Psoas muscle (tissue), 7 donors: ENCODE measurements at regions not wholly inside any gene's neighbourhood (a gene's known extent, or its start where the extent isn't known, plus 50 kb on each side); places are given as distances from the start of the nearest gene placed in this dataset.

Source experiments
- ATAC-seq, 4 donors: fragments of 200-7000 bp; cut with Tn5 transposase; one replicate each; pipeline ENCODE4 v1.9.1; 2020; ENCODE audit warnings: moderate library complexity in 3 of 4, mild to moderate bottlenecking in 2 of 4
- DNase-seq, 2 donors: peaks; one replicate each; pipeline ENCODE4 v3.0.0-alpha.2; 2020
- H3K27ac ChIP-seq: fragments of 200-600 bp; one replicate; pipeline ENCODE4 v1.8.0; 2022
- H3K27me3 ChIP-seq, 3 donors: fragments of 200-600 bp in 1 of 3; one replicate each; pipeline versions ENCODE4 v1.6.1 to v1.8.0; 2013 to 2022; ENCODE audit warnings: low read length in 2 of 3, mild to moderate bottlenecking in 2 of 3, moderate library complexity in 1 of 3; ENCODE audit not compliant: insufficient read depth in 3 of 3
- H3K36me3 ChIP-seq, 2 donors: fragments of 200-600 bp in 1 of 2; one replicate each; pipeline versions ENCODE4 v1.6.1 to v1.8.0; 2013 to 2022; ENCODE audit warnings: low read depth in 1 of 2, mild to moderate bottlenecking in 1 of 2, moderate library complexity in 1 of 2; ENCODE audit not compliant: insufficient read depth in 1 of 2
- H3K4me1 ChIP-seq: fragments of 200-600 bp; one replicate; pipeline ENCODE4 v1.8.0; 2022
- H3K4me3 ChIP-seq: fragments of 200-600 bp; one replicate; pipeline ENCODE4 v1.8.0; 2022; ENCODE audit warnings: mild to moderate bottlenecking
- H3K9me3 ChIP-seq: fragments of 200-600 bp; one replicate; pipeline ENCODE4 v1.8.0; 2022
- CTCF ChIP-seq: fragments of 200-600 bp; IDR thresholded peaks from one replicate; pipeline ENCODE4 v1.8.0; 2022; ENCODE audit warnings: antibody characterized with exemption
- WGBS, 3 donors: extraction: QIAGEN DNeasy Blood & Tissue Kit; methylation state at CpG; one replicate each; pipeline versions ENCODE4 v1.1.6 to v1.1.7; 2013; 5-methylcytosine and 5-hydroxymethylcytosine counted together
- intact Hi-C, 2 donors: fragments of 100-400 bp; cut with DNase I; formaldehyde crosslinking; loops; one replicate each; pipeline versions ENCODE4 v1.11.0 to v1.14.2; 2022
- donor health status: healthy with polysubstance abuse.
- donor health status: DM: no; HTN: no; CAD: no; lungs with moderate emphysema.
- donor health status: Bipolar disorder and iron deficiency.
- donor health status: healthy.
- donor health status: DM: yes; HTN: yes; CAD: no.
- donor health status: DM: no; HTN: no; CAD: no.
- donor health status: DM: yes; HTN: yes; CAD: no.

- TF ChIP-seq CTCF, result no peak
- DNase-seq (peak in 1 of 2 donors; percentile 16), ATAC-seq (no peak)
- Histone ChIP-seq H3K4me1 (no peaks in the 10 kb centered on the region), H3K36me3 (no peaks in the 10 kb centered on the region), H3K27ac (no peak overlapping the region), H3K27me3 (peaks cover 0 to 8% (median 2%) of the 10 kb centered on the region in 3 donors), H3K9me3 (no peaks in the 10 kb centered on the region), H3K4me3 (no peak overlapping the region)
- WGBS, 3 donors, result 56 to 69% (median 67%) methylated on average over 11 of the region's 11 CpGs
- intact Hi-C loops, result no loop called here
Measured at GRCh38 chr22:23509571-23510302, 70.4 kb downstream of the IGLL1 start.

GRCh38 chr22:23504516-23504915, 75.6 kb downstream of the IGLL1 start:
- Histone ChIP-seq H3K27ac (no peak overlapping the region), H3K36me3 (no peaks in the 10 kb centered on the region), H3K4me1 (no peaks in the 10 kb centered on the region), H3K4me3 (no peak overlapping the region), H3K9me3 (no peaks in the 10 kb centered on the region), H3K27me3 (peaks cover 0 to 31% (median 4%) of the 10 kb centered on the region in 3 donors)
- no peak for ATAC-seq
- no peak for TF ChIP-seq CTCF
- DNase-seq, result peak in 1 of 2 donors; percentile 35
- WGBS, 3 donors, result 43 to 44% (median 44%) methylated on average over 8 to 10 of the region's 10 CpGs
- intact Hi-C loops, result no loop called here

GRCh38 chr22:23503736-23504440, 76.2 kb downstream of the IGLL1 start:
- H3K36me3 ChIP-seq, result no peaks in the 10 kb centered on the region
- DNase-seq, result peak in 1 of 2 donors; percentile 12
- no peaks in the 10 kb centered on the region for H3K4me1 ChIP-seq
- WGBS, 3 donors, result 79 to 82% (median 81%) methylated on average over 14 to 15 of the region's 15 CpGs
- intact Hi-C loops, result no loop called here
- H3K27me3 ChIP-seq, result peaks cover 0 to 37% (median 4%) of the 10 kb centered on the region in 3 donors
- H3K9me3 ChIP-seq, result no peaks in the 10 kb centered on the region
- no peak for ATAC-seq
- no peak for TF ChIP-seq CTCF
- H3K27ac ChIP-seq, result no peak overlapping the region
- H3K4me3 ChIP-seq, result no peak overlapping the region

- ATAC-seq, result no peak
- Histone ChIP-seq H3K4me3 (no peak overlapping the region), H3K27me3 (peaks cover 0 to 36% (median 2%) of the 10 kb centered on the region in 3 donors), H3K9me3 (no peaks in the 10 kb centered on the region), H3K4me1 (no peaks in the 10 kb centered on the region), H3K36me3 (no peaks in the 10 kb centered on the region), H3K27ac (no peak overlapping the region)
- intact Hi-C loops, result no loop called here
- peak in 1 of 2 donors; percentile 12 for DNase-seq
- TF ChIP-seq CTCF, result no peak
- WGBS, 3 donors, result 93 to 98% (median 93%) methylated on average over 4 to 5 of the region's 5 CpGs
Measured at GRCh38 chr22:23503142-23503541, 76.9 kb downstream of the IGLL1 start.
